Central memory CD8-positive, alpha-beta T cell (primary cell): ENCODE measurements at regions not wholly inside any gene's neighbourhood (a gene's known extent, or its start where the extent isn't known, plus 50 kb on each side); places are given as distances from the start of the nearest gene placed in this dataset.

Experiments used
- ATAC-seq: fragments of 150-1000 bp; cut with Tn5 transposase; replicated peaks from 2 replicates; pipeline ENCODE4 v1.10.0; 2022; ENCODE audit warnings: mild to moderate bottlenecking, moderate FRiP score, moderate number of reproducible peaks; ENCODE audit not compliant: poor library complexity, severe bottlenecking; ENCODE audit errors: extremely low read depth
- DNase-seq, 2 donors: peaks; one replicate each; pipeline ENCODE4 v3.0.0; 2021; ENCODE audit warnings: low spot score in 2 of 2
- H3K27ac Mint-ChIP-seq: one replicate; pipeline ENCODE4 v1.8.0; 2022; ENCODE audit warnings: low read depth, mild to moderate bottlenecking, moderate library complexity, mixed read lengths
- H3K27me3 Mint-ChIP-seq: one replicate; pipeline ENCODE4 v1.8.0; 2022; ENCODE audit warnings: mixed read lengths
- H3K36me3 Mint-ChIP-seq: one replicate; pipeline ENCODE4 v1.8.0; 2022; ENCODE audit warnings: mild to moderate bottlenecking, moderate library complexity, mixed read lengths; ENCODE audit not compliant: insufficient read depth
- H3K4me1 Mint-ChIP-seq: one replicate; pipeline ENCODE4 v1.8.0; 2022; ENCODE audit warnings: mixed read lengths
- H3K4me3 Mint-ChIP-seq: one replicate; pipeline ENCODE4 v1.8.0; 2022; ENCODE audit warnings: mild to moderate bottlenecking, moderate library complexity, mixed read lengths
- H3K9me3 Mint-ChIP-seq: one replicate; pipeline ENCODE4 v1.8.0; 2022; ENCODE audit warnings: mixed read lengths

GRCh38 chr20:58113716-58114115 is 114.7 kb downstream of the ANKRD60 start:
- DNase-seq (no peak), ATAC-seq (no peak)
- no peaks in the 10 kb centered on the region for H3K4me1 Mint-ChIP-seq
- H3K27ac Mint-ChIP-seq: no peak overlapping the region
- H3K9me3 Mint-ChIP-seq: peaks cover 8% of the 10 kb centered on the region
- H3K27me3 Mint-ChIP-seq: peaks cover 88% of the 10 kb centered on the region
- no peak overlapping the region for H3K4me3 Mint-ChIP-seq
- no peaks in the 10 kb centered on the region for H3K36me3 Mint-ChIP-seq

DNA sequence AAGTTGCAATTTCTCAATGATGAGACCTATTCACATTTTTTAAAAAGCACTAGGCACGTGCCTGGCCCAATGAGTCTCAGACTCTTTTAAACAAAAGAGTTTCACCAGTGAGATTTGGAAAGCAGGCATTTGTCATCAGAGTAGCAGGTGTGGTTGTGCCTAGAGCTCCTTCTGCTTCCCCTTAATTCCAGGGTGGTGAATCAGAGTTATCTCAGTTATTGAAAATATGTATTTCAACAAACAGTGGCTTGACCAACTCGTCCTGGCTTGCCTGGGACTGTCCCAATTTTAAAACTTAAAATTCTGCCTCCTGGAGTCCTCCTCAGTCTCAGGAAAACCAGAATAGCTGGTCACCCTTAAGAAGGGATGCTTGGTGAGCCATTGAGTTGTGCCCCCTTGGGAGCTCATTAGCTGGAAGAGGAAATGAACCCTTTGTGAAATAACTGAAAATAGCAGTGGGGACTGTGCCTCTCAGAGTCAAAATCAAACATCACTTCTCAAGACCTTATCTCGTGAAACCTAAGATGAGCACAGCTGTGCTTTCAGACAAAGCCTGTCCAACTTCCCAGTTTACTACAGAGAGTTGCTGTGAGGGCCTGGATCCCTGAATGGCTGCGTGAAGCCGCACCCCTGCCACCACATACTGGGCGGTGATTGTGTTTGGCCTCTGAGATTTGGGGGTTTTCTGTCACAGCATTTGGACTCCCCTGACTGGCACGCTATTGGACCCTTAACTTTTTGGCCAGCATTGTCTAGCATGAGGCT is 116.3 kb downstream of the ANKRD60 start:
- ATAC-seq (no peak), DNase-seq (no peak)
- no peak overlapping the region for H3K27ac Mint-ChIP-seq
- no peaks in the 10 kb centered on the region for H3K9me3 Mint-ChIP-seq
- H3K4me1 Mint-ChIP-seq: no peaks in the 10 kb centered on the region
- no peak overlapping the region for H3K4me3 Mint-ChIP-seq
- H3K36me3 Mint-ChIP-seq: no peaks in the 10 kb centered on the region
- H3K27me3 Mint-ChIP-seq: peaks cover 84% of the 10 kb centered on the region

DNA sequence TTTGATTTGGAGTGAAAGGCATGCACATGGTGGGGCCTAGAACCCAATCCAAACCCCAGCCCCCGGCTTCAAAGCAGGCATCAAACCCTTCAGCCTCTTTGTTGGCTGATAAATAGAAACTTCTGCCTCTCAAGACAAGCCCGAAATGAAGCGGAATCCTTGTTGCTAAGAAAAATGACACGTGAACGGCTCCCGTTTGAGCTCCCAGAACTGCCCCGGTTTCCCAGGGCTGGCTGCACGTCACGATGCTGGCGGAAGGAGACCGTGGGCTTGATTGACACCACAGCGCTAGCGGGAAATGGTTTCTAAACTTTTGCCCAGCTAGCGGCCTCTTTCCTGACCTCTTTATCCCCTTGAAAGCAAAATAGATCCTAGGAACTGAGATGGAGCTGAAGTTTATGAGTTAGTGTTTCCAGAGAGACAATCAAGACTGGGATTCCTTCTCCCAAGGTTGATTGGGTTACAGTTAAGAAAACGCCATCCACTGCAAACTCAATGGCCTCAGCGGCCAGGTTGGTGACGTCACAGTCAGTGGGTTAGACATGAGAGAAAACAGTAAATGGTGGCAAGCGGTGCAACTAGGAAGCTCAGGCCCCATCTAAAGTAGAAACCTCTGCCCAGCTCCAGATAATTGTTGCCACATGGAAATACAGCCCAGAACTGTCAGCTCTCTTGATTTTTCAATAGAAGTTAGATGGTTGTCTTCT is 117.0 kb downstream of the ANKRD60 start:
- H3K9me3 Mint-ChIP-seq: no peaks in the 10 kb centered on the region
- no peaks in the 10 kb centered on the region for H3K4me1 Mint-ChIP-seq
- no peak overlapping the region for H3K4me3 Mint-ChIP-seq
- DNase-seq: no peak
- no peaks in the 10 kb centered on the region for H3K36me3 Mint-ChIP-seq
- no peak overlapping the region for H3K27ac Mint-ChIP-seq
- H3K27me3 Mint-ChIP-seq: peaks cover 76% of the 10 kb centered on the region
- ATAC-seq: no peak

DNA sequence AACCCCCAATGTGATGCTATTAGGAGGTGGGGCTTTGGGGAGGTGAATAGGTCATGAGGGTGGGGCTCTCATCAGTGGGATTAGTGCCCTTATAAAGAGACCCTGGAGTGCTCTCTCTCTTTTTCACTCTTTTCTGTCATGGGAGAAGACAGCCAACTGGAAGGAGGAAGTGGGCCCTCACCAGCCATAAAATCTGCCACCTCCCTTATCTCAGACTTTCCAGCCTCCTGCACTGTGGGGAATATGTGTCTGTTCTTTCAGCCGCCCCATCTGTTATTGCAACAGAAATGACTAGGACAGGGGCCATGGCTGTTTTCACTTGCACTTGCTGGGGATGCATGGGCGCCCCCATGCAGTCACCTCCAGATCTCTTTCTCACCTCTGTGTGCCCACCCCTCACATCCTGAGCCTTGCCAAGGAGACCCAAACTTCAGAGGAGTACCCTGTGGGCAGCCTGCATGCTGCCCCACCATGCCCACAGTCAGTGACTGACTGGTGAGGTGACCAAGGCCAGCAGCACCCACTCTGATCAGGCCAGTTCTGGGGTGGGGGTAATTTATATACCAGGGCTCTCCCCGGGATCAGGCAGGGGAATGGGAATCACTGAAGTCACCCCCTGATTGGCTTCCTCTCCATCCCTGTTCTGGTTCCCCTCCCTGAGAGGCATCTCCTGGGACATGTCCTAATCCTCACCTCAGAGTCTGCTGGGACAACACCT is 118.4 kb downstream of the ANKRD60 start:
- DNase-seq (no peak), ATAC-seq (no peak)
- H3K27ac Mint-ChIP-seq: no peak overlapping the region
- no peak overlapping the region for H3K4me3 Mint-ChIP-seq
- H3K36me3 Mint-ChIP-seq: no peaks in the 10 kb centered on the region
- peaks cover 75% of the 10 kb centered on the region for H3K27me3 Mint-ChIP-seq
- no peaks in the 10 kb centered on the region for H3K4me1 Mint-ChIP-seq
- no peaks in the 10 kb centered on the region for H3K9me3 Mint-ChIP-seq

GRCh38 chr20:58109126-58109880 is 119.2 kb downstream of the ANKRD60 start:
- ATAC-seq (no peak), DNase-seq (no peak)
- Mint-ChIP-seq H3K27me3 (peaks cover 69% of the 10 kb centered on the region), H3K9me3 (no peaks in the 10 kb centered on the region), H3K4me1 (no peaks in the 10 kb centered on the region), H3K27ac (no peak overlapping the region), H3K36me3 (no peaks in the 10 kb centered on the region), H3K4me3 (no peak overlapping the region)

GRCh38 chr20:58107533-58107932 is 120.9 kb downstream of the ANKRD60 start:
- Mint-ChIP-seq H3K9me3 (no peaks in the 10 kb centered on the region), H3K27ac (no peak overlapping the region), H3K4me3 (no peak overlapping the region), H3K4me1 (no peaks in the 10 kb centered on the region), H3K27me3 (peaks cover 63% of the 10 kb centered on the region), H3K36me3 (no peaks in the 10 kb centered on the region)
- DNase-seq (no peak), ATAC-seq (no peak)

DNA sequence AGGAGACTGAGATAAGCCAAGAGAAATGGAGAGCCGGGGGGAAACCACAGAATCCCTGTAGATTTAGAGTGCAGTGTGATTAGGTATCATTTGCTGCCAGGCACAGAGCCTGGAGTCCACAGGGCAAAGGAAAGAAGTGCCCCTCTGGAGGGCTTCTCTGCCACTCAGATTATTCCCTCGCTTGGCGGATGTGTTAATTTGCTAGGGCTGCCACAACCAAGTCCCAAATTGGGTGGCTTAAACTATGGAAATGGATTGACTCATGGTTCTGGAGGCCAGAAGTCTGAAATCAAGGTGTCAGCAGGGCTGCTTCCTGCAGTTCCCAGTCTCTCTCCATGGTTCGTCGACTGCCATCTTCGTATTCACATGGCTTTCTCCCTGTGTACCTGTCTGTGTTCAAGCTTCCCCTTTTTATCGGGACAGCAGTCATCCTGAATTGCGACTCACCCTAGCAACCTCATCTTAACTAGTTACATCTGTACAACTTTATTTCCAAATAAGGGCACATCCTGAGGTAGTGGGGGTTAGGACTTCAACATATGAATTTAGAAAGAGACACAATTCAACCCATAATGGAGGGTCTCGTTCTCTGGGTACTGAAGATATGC is 122.2 kb downstream of the ANKRD60 start:
- DNase-seq (no peak), ATAC-seq (no peak)
- Mint-ChIP-seq H3K4me3 (no peak overlapping the region), H3K27ac (no peak overlapping the region), H3K9me3 (no peaks in the 10 kb centered on the region), H3K27me3 (peaks cover 63% of the 10 kb centered on the region), H3K36me3 (no peaks in the 10 kb centered on the region), H3K4me1 (no peaks in the 10 kb centered on the region)

GRCh38 chr20:58103961-58104360 is 124.5 kb downstream of the ANKRD60 start:
- Mint-ChIP-seq H3K4me3 (no peak overlapping the region), H3K27ac (no peak overlapping the region), H3K9me3 (no peaks in the 10 kb centered on the region), H3K27me3 (peaks cover 49% of the 10 kb centered on the region), H3K36me3 (no peaks in the 10 kb centered on the region), H3K4me1 (no peaks in the 10 kb centered on the region)
- no peak for ATAC-seq
- DNase-seq: no peak

GRCh38 chr20:58103517-58103904 is 124.9 kb downstream of the ANKRD60 start:
- Mint-ChIP-seq H3K27ac (no peak overlapping the region), H3K9me3 (no peaks in the 10 kb centered on the region), H3K27me3 (peaks cover 45% of the 10 kb centered on the region), H3K4me3 (no peak overlapping the region), H3K4me1 (no peaks in the 10 kb centered on the region), H3K36me3 (no peaks in the 10 kb centered on the region)
- no peak for DNase-seq
- no peak for ATAC-seq

- H3K4me3 Mint-ChIP-seq: no peak overlapping the region
- H3K36me3 Mint-ChIP-seq: no peaks in the 10 kb centered on the region
- H3K4me1 Mint-ChIP-seq: no peaks in the 10 kb centered on the region
- H3K9me3 Mint-ChIP-seq: no peaks in the 10 kb centered on the region
- H3K27me3 Mint-ChIP-seq: peaks cover 40% of the 10 kb centered on the region
- no peak for DNase-seq
- ATAC-seq: no peak
- no peak overlapping the region for H3K27ac Mint-ChIP-seq
These were observed 125.5 kb downstream of the ANKRD60 start for GRCh38 chr20:58102744-58103516.

- no peaks in the 10 kb centered on the region for H3K36me3 Mint-ChIP-seq
- no peak overlapping the region for H3K4me3 Mint-ChIP-seq
- no peak overlapping the region for H3K27ac Mint-ChIP-seq
- DNase-seq (no peak), ATAC-seq (no peak)
- H3K9me3 Mint-ChIP-seq: no peaks in the 10 kb centered on the region
- H3K4me1 Mint-ChIP-seq: no peaks in the 10 kb centered on the region
- peaks cover 43% of the 10 kb centered on the region for H3K27me3 Mint-ChIP-seq
These were observed 126.2 kb downstream of the ANKRD60 start for GRCh38 chr20:58102261-58102660.
